ENCODE measurements at regions not wholly inside any gene's neighbourhood (a gene's known extent, or its start where the extent isn't known, plus 50 kb on each side); places are given as distances from the start of the nearest gene placed in this dataset.

DNA sequence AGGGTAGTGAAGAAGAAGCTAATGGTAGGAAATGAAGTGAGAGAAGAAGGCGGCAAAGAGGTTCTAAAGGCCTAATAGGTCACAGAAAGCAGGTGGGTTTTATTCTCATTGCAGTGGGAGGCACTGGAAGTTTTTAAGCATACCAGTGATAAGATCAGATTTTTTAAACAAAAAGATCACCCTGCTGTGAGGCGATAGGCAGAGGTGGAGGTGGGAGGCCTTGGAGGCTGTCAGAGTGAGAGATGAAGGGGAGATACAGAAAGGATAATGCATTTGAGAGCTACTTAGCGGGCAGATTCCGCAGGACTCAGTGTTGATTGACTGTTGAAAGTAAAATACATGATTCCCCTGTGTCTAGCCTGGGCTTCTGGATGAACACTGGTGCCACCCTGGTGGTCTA is 116.7 kb upstream of the FRY start:
- no peak overlapping the region for H3K4me3 ChIP-seq (ENCODE audit: insufficient read depth, low read length)
- no peak overlapping the region for H2AFZ ChIP-seq (ENCODE audit: low read length)
- no peak for DNase-seq (ENCODE audit: insufficient read length, low spot score, missing footprints)
- no peak overlapping the region for H3K4me2 ChIP-seq (ENCODE audit: insufficient read depth, low read length)
- H3K4me1 ChIP-seq (ENCODE audit: insufficient read depth, low read length): no peaks in the 10 kb centered on the region
- H3K36me3 ChIP-seq (ENCODE audit: insufficient read depth, low read length): no peaks in the 10 kb centered on the region
- no peaks in the 10 kb centered on the region for H4K20me1 ChIP-seq (ENCODE audit: insufficient read depth, low read length)
- TF ChIP-seq, protein P1, sequence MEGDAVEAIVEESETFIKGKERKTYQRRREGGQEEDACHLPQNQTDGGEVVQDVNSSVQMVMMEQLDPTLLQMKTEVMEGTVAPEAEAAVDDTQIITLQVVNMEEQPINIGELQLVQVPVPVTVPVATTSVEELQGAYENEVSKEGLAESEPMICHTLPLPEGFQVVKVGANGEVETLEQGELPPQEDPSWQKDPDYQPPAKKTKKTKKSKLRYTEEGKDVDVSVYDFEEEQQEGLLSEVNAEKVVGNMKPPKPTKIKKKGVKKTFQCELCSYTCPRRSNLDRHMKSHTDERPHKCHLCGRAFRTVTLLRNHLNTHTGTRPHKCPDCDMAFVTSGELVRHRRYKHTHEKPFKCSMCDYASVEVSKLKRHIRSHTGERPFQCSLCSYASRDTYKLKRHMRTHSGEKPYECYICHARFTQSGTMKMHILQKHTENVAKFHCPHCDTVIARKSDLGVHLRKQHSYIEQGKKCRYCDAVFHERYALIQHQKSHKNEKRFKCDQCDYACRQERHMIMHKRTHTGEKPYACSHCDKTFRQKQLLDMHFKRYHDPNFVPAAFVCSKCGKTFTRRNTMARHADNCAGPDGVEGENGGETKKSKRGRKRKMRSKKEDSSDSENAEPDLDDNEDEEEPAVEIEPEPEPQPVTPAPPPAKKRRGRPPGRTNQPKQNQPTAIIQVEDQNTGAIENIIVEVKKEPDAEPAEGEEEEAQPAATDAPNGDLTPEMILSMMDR (IDR thresholded peaks at IDR 0.05; ENCODE audit: extremely low read depth, low read depth, low read length): no peak
- H3K27ac ChIP-seq (ENCODE audit: low read depth, low read length): no peak overlapping the region
- no peaks in the 10 kb centered on the region for H3K79me2 ChIP-seq (ENCODE audit: insufficient read depth, low read length)
- H3K27me3 ChIP-seq (ENCODE audit: insufficient read depth, low read length): no peaks in the 10 kb centered on the region
- no peaks in the 10 kb centered on the region for H3K9me3 ChIP-seq (ENCODE audit: low read depth, low read length)

DNA sequence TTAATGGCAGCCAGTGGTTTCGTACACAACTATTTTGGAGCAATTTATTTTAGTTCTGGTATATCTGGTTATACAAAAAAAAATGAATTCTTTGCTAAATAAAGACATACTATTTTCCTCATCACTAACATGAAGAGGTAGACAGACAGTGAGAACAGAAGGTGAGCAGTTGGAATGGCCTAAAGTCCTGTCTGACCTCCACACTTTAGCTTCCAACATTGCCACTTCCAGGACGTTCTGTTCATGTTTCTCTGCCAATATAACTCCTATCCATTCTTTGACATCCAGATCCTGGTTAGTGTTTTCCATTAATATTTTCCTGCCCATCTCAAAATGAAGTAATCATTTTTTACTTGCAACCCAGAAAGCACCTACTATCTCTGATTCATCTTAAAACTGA is 112.9 kb upstream of the FRY start:
- TF ChIP-seq, protein P1 (IDR thresholded peaks at IDR 0.05; ENCODE audit: extremely low read depth, low read depth, low read length): no peak
- no peak overlapping the region for H2AFZ ChIP-seq (ENCODE audit: low read length)
- no peak for DNase-seq (ENCODE audit: insufficient read length, low spot score, missing footprints)
- H3K27ac ChIP-seq (ENCODE audit: low read depth, low read length): no peak overlapping the region
- H3K79me2 ChIP-seq (ENCODE audit: insufficient read depth, low read length): no peaks in the 10 kb centered on the region
- no peaks in the 10 kb centered on the region for H3K36me3 ChIP-seq (ENCODE audit: insufficient read depth, low read length)
- no peak overlapping the region for H3K4me3 ChIP-seq (ENCODE audit: insufficient read depth, low read length)
- H3K4me2 ChIP-seq (ENCODE audit: insufficient read depth, low read length): no peak overlapping the region
- no peaks in the 10 kb centered on the region for H3K4me1 ChIP-seq (ENCODE audit: insufficient read depth, low read length)
- no peaks in the 10 kb centered on the region for H4K20me1 ChIP-seq (ENCODE audit: insufficient read depth, low read length)
- H3K9me3 ChIP-seq (ENCODE audit: low read depth, low read length): no peaks in the 10 kb centered on the region
- H3K27me3 ChIP-seq (ENCODE audit: insufficient read depth, low read length): no peaks in the 10 kb centered on the region

DNA sequence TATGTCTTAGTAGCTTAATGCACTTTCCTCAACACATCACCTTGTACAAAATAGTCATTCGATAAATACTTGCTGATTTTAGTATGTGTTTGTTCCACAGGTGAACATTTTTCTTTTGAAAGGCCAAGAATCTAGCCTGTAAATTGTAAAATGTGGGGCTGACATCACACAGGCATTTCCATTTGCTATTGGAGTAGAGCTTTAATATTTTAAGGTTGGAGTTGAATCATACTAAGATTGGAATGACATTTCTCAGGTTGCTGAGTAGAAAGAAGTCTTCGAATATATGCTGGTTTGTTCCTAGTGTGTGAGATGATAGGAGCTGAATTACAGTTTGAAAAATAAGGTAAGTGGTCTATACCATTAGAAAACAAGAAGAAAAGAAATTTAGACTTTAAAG is 112.3 kb upstream of the FRY start:
- H3K36me3 ChIP-seq (ENCODE audit: insufficient read depth, low read length): no peaks in the 10 kb centered on the region
- H3K4me1 ChIP-seq (ENCODE audit: insufficient read depth, low read length): no peaks in the 10 kb centered on the region
- no peak for DNase-seq (ENCODE audit: insufficient read length, low spot score, missing footprints)
- no peak overlapping the region for H3K4me2 ChIP-seq (ENCODE audit: insufficient read depth, low read length)
- no peaks in the 10 kb centered on the region for H3K79me2 ChIP-seq (ENCODE audit: insufficient read depth, low read length)
- TF ChIP-seq, protein P1 (IDR thresholded peaks at IDR 0.05; ENCODE audit: extremely low read depth, low read depth, low read length): no peak
- no peaks in the 10 kb centered on the region for H3K9me3 ChIP-seq (ENCODE audit: low read depth, low read length)
- H3K27ac ChIP-seq (ENCODE audit: low read depth, low read length): no peak overlapping the region
- H2AFZ ChIP-seq (ENCODE audit: low read length): no peak overlapping the region
- H4K20me1 ChIP-seq (ENCODE audit: insufficient read depth, low read length): no peaks in the 10 kb centered on the region
- no peak overlapping the region for H3K4me3 ChIP-seq (ENCODE audit: insufficient read depth, low read length)
- no peaks in the 10 kb centered on the region for H3K27me3 ChIP-seq (ENCODE audit: insufficient read depth, low read length)

DNA sequence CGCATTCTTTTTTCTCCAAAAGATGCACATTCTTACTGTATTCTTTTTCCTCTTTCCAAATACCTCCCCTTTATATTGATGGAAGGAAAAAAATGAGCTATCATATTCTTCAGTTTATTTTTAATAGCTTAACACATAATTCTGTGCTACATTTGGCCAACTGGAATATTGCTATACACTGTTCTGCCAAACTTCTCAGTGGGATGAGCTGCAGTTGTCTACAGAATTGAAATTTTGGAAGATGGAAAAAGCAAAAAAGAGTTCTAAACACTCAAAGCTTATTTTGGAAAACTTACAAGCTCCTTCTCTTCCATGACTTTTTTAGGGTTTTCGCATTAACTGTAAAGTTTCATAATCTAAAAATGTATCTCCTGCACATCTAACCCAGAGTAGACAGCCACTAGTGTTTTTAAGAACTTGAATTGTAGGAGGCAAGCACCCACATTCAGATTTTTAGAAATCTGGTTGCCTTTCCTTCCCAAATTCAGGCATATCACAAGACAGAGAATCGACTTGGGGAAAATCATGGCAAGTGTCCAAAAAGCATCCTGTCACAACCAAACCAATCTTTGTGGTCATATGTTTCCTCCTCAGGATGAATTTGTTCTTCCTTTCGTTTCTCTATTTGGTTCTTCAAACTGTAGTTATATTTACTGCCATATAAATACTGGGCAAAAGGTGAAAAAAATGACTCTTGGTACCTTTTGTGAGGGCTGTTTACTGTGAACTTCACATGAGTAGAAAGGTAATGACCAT is 111.4 kb upstream of the FRY start:
- Histone ChIP-seq H3K27ac (ENCODE audit: low read depth, low read length) (no peak overlapping the region), H3K4me3 (ENCODE audit: insufficient read depth, low read length) (no peak overlapping the region), H3K4me1 (ENCODE audit: insufficient read depth, low read length) (no peaks in the 10 kb centered on the region), H3K79me2 (ENCODE audit: insufficient read depth, low read length) (no peaks in the 10 kb centered on the region), H3K9me3 (ENCODE audit: low read depth, low read length) (no peaks in the 10 kb centered on the region), H3K27me3 (ENCODE audit: insufficient read depth, low read length) (no peaks in the 10 kb centered on the region), H3K4me2 (ENCODE audit: insufficient read depth, low read length) (peak overlapping the region; percentile 5), H4K20me1 (ENCODE audit: insufficient read depth, low read length) (no peaks in the 10 kb centered on the region), H3K36me3 (ENCODE audit: insufficient read depth, low read length) (no peaks in the 10 kb centered on the region), H2AFZ (ENCODE audit: low read length) (peak overlapping the region; percentile 17)
- DNase-seq (ENCODE audit: insufficient read length, low spot score, missing footprints): no peak
- TF ChIP-seq, protein P1 (IDR thresholded peaks at IDR 0.05; ENCODE audit: extremely low read depth, low read depth, low read length): no peak

Measured in osteoblast (primary cell).